ENCODE measurements at regions not wholly inside any gene's neighbourhood (a gene's known extent, or its start where the extent isn't known, plus 50 kb on each side); places are given as distances from the start of the nearest gene placed in this dataset.

DNA sequence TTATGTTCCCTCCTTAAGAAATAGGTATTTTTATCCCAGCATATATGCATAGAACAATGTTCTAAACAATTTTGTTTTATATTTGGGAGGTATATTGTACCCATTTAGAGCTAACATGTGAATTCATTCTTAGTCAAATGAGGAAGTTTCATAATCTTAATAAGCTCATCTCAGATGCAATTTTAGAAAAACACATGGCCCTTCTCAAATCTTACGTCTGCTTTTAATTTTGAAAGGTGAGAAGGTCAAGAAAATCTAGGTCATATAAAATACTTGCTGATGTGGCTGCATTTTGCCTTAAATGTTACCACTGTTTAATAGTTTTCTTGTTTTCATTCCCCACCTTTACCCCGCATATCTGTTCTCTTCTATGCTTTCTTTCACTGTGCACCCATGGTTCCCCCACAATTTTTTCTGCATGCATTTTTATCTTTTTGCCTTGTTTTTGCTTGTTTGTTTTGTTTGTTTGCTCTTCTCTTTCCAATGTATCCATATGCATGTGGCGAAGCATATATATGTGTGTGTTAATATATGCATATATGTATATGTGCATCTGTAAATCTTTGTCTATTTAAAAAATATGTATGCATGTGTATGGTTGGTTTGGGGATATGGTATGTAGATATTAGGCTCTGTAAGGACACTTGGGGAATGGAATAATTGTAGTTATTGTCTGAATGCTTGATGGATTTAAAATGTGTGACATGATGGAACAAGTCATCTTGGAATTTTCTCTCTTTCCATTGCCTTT lies 317.1 kb downstream of the BCAT1 start:
- BruUV-seq (replicated peaks): no TSS peak
- TF ChIP-seq FOS (IDR thresholded peaks at IDR 0.05; ENCODE audit: borderline replicate concordance, insufficient read depth, low read length) (no peak), POLR2A (IDR thresholded peaks at IDR 0.05; ENCODE audit: low read depth, low read length) (no peak), JUN (IDR thresholded peaks at IDR 0.05; ENCODE audit: borderline replicate concordance, insufficient read depth, insufficient read length, low read depth) (no peak), MYC (IDR thresholded peaks at IDR 0.05; ENCODE audit: low read depth, low read length) (no peak), POLR2AphosphoS5 (IDR thresholded peaks at IDR 0.05; ENCODE audit: insufficient read depth, low read depth, low read length) (no peak), CTCF (IDR thresholded peaks at IDR 0.05; ENCODE audit: extremely low read depth in 1 of 2, insufficient read depth in 1 of 2, low read depth in 1 of 2, low read length in 2 of 2) (no peak), EZH2 (IDR thresholded peaks at IDR 0.05; ENCODE audit: borderline replicate concordance, low read depth, low read length, severe bottlenecking) (no peak), GATA2 (IDR thresholded peaks at IDR 0.05; ENCODE audit: insufficient read depth, insufficient read length, low read depth, low read length) (no peak)
- TF ChIP-seq, protein P1, sequence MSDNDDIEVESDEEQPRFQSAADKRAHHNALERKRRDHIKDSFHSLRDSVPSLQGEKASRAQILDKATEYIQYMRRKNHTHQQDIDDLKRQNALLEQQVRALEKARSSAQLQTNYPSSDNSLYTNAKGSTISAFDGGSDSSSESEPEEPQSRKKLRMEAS (IDR thresholded peaks at IDR 0.05; ENCODE audit: insufficient read depth, insufficient read length): no peak
- dilution Hi-C loops (cut with MboI; ENCODE audit: extremely low pct_ligation_motif_present, low sequenced_read_pairs) (no loop called here), intact Hi-C loops (cut with micrococcal nuclease) (no loop called here)
- Histone ChIP-seq H3K27ac (ENCODE audit: insufficient read depth, low read depth, low read length) (no peak overlapping the region), H3K4me2 (ENCODE audit: insufficient read depth, low read length) (no peak overlapping the region), H3K9me1 (replicated peaks; ENCODE audit: control insufficient read depth, extremely low read depth, insufficient read depth, low read length) (no peaks in the 10 kb centered on the region), H3K4me3 (replicated peaks in 1 of 3; ENCODE audit: insufficient read depth in 1 of 3, low read depth in 1 of 3, low read length in 3 of 3) (no peak overlapping the region), H3K79me2 (ENCODE audit: control insufficient read depth, insufficient read depth, low read length) (no peaks in the 10 kb centered on the region), H2AFZ (ENCODE audit: low read depth, low read length) (no peak overlapping the region), H3K9ac (replicated peaks; ENCODE audit: extremely low read depth, insufficient read depth, low read length) (no peak overlapping the region), H4K20me1 (replicated peaks; ENCODE audit: control insufficient read depth, extremely low read depth, insufficient read depth, low read length) (no peaks in the 10 kb centered on the region), H3K4me1 (ENCODE audit: control insufficient read depth, extremely low read depth, insufficient read depth, low read length) (no peaks in the 10 kb centered on the region), H3K36me3 (ENCODE audit: control insufficient read depth in 2 of 2, extremely low read depth in 1 of 2, insufficient read depth in 2 of 2, low read length in 2 of 2) (no peaks in the 10 kb centered on the region), H3K27me3 (ENCODE audit: control insufficient read depth in 2 of 2, insufficient read depth in 2 of 2, low read length in 2 of 2) (peaks cover 0 to 2% of the 10 kb centered on the region in 2 experiments), H3K9me3 (replicated peaks; ENCODE audit: control insufficient read depth, insufficient read depth, low read length) (no peaks in the 10 kb centered on the region)
- POLR2A ChIA-PET: no interaction called here
- FAIRE-seq: no peak
- CTCF ChIA-PET: no interaction called here
- DNase-seq (ENCODE audit: low read depth, low spot score): no peak
